Esophagus (tissue), 2 donors: ENCODE measurements at regions not wholly inside any gene's neighbourhood (a gene's known extent, or its start where the extent isn't known, plus 50 kb on each side); places are given as distances from the start of the nearest gene placed in this dataset.

Experiments used
- H3K27ac ChIP-seq, 2 donors: one replicate each; pipeline ENCODE4 v1.5.1; 2013; ENCODE audit warnings: low read depth in 2 of 2, mild to moderate bottlenecking in 2 of 2, inconsistent platforms in 1 of 2, low read length in 1 of 2, moderate library complexity in 1 of 2
- H3K27me3 ChIP-seq, 2 donors: one replicate each; pipeline ENCODE4 v1.6.1; 2013; ENCODE audit warnings: low read length in 2 of 2, control low read depth in 1 of 2, mild to moderate bottlenecking in 1 of 2; ENCODE audit not compliant: insufficient read depth in 2 of 2, control insufficient read depth in 1 of 2
- H3K36me3 ChIP-seq, 2 donors: one replicate each; pipeline ENCODE4 v1.6.1; 2013; ENCODE audit warnings: low read length in 1 of 2; ENCODE audit not compliant: control insufficient read depth in 2 of 2, insufficient read depth in 2 of 2
- H3K4me1 ChIP-seq, 2 donors: one replicate each; pipeline ENCODE4 v1.6.1; 2013; ENCODE audit warnings: low read length in 1 of 2; ENCODE audit not compliant: control insufficient read depth in 2 of 2, insufficient read depth in 2 of 2
- H3K4me3 ChIP-seq, 2 donors: one replicate each; pipeline ENCODE4 v1.5.1; 2013; ENCODE audit warnings: low read length in 2 of 2, mild to moderate bottlenecking in 2 of 2, low read depth in 1 of 2, moderate library complexity in 1 of 2
- H3K9me3 ChIP-seq, 2 donors: one replicate each; pipeline ENCODE4 v1.6.1; 2013; ENCODE audit warnings: mild to moderate bottlenecking in 2 of 2, low read depth in 1 of 2, low read length in 1 of 2, moderate library complexity in 1 of 2; ENCODE audit not compliant: control insufficient read depth in 2 of 2, insufficient read depth in 1 of 2
- WGBS, 2 donors: extraction: QIAGEN DNeasy Blood & Tissue Kit; methylation state at CpG; one replicate each; pipeline ENCODE4 v1.1.7; 2013; 5-methylcytosine and 5-hydroxymethylcytosine counted together
- donor health status: healthy with polysubstance abuse.
- donor health status: Bipolar disorder and iron deficiency.

- H3K27me3 ChIP-seq = no peaks in the 10 kb centered on the region
- H3K4me3 ChIP-seq = no peak overlapping the region
- 48 to 49% methylated on average over 6 of the region's 6 CpGs for WGBS, 2 donors
- H3K36me3 ChIP-seq = no peaks in the 10 kb centered on the region
- no peaks in the 10 kb centered on the region for H3K9me3 ChIP-seq
- H3K27ac ChIP-seq = no peak overlapping the region
- no peaks in the 10 kb centered on the region for H3K4me1 ChIP-seq
Measured at GRCh38 chr14:54338696-54339317, 58.0 kb upstream of the CDKN3 start.

- H3K27ac ChIP-seq = no peak overlapping the region
- WGBS, 2 donors = 89 to 97% methylated on average over 2 of the region's 2 CpGs
- no peaks in the 10 kb centered on the region for H3K27me3 ChIP-seq
- H3K9me3 ChIP-seq = no peaks in the 10 kb centered on the region
- no peak overlapping the region for H3K4me3 ChIP-seq
- H3K36me3 ChIP-seq = no peaks in the 10 kb centered on the region
- H3K4me1 ChIP-seq = no peaks in the 10 kb centered on the region
Measured at GRCh38 chr14:54339771-54340170, 57.0 kb upstream of the CDKN3 start.

- no peaks in the 10 kb centered on the region for H3K36me3 ChIP-seq
- H3K9me3 ChIP-seq = no peaks in the 10 kb centered on the region
- H3K4me1 ChIP-seq = no peaks in the 10 kb centered on the region
- WGBS, 2 donors = 80 to 93% methylated on average over 3 of the region's 3 CpGs
- no peak overlapping the region for H3K27ac ChIP-seq
- no peaks in the 10 kb centered on the region for H3K27me3 ChIP-seq
- no peak overlapping the region for H3K4me3 ChIP-seq
Measured at GRCh38 chr14:54342806-54343205, 54.0 kb upstream of the CDKN3 start.

- Histone ChIP-seq H3K4me1 (no peaks in the 10 kb centered on the region), H3K27me3 (no peaks in the 10 kb centered on the region), H3K9me3 (no peaks in the 10 kb centered on the region), H3K36me3 (no peaks in the 10 kb centered on the region), H3K27ac (no peak overlapping the region), H3K4me3 (no peak overlapping the region)
- WGBS, 2 donors = 63 to 71% methylated on average over 18 of the region's 18 CpGs
Measured at GRCh38 chr14:54343272-54344121, 53.3 kb upstream of the CDKN3 start.

GRCh38 chr14:54344445-54344844 lies 52.4 kb upstream of the CDKN3 start:
- Histone ChIP-seq H3K4me1 (no peaks in the 10 kb centered on the region), H3K4me3 (no peak overlapping the region), H3K36me3 (no peaks in the 10 kb centered on the region), H3K27ac (no peak overlapping the region), H3K27me3 (no peaks in the 10 kb centered on the region), H3K9me3 (no peaks in the 10 kb centered on the region)
- WGBS, 2 donors = 73 to 77% methylated on average over 6 of the region's 6 CpGs

GRCh38 chr14:54346257-54346656 lies 50.5 kb upstream of the CDKN3 start:
- H3K36me3 ChIP-seq = no peaks in the 10 kb centered on the region
- 93 to 95% methylated on average over 5 of the region's 5 CpGs for WGBS, 2 donors
- no peaks in the 10 kb centered on the region for H3K4me1 ChIP-seq
- H3K4me3 ChIP-seq = no peak overlapping the region
- no peaks in the 10 kb centered on the region for H3K27me3 ChIP-seq
- no peaks in the 10 kb centered on the region for H3K9me3 ChIP-seq
- no peak overlapping the region for H3K27ac ChIP-seq
